ENCODE measurements at regions not wholly inside any gene's neighbourhood (a gene's known extent, or its start where the extent isn't known, plus 50 kb on each side); places are given as distances from the start of the nearest gene placed in this dataset.

GRCh38 chr9:84216151-84216550, 124.4 kb downstream of the SLC28A3 start:
- ATAC-seq (0 out of 6 replicates have a peak, but pooled peaks of 1 of the 2 experiments have one; percentile 64), DNase-seq (ENCODE audit: low read depth in 1 of 2, low spot score in 1 of 2) (no peak), FAIRE-seq (no peak)
- Histone ChIP-seq H3K4me1 (no peaks in the 10 kb centered on the region), H3K9me3 (no peaks in the 10 kb centered on the region), H3K4me3 (no peak overlapping the region), H3K4me2 (no peak overlapping the region), H3K27ac (no peak overlapping the region)
- POLR2A ChIA-PET: no interaction called here
- no peak for TF ChIP-seq CEBPB (IDR thresholded peaks at IDR 0.05)
- TF ChIP-seq ESRRA (IDR thresholded peaks at IDR 0.05; ENCODE audit: borderline replicate concordance, low read length): no peak
- no peak for TF ChIP-seq JUN (IDR thresholded peaks at IDR 0.05)
- TF ChIP-seq GATA3 (IDR thresholded peaks at IDR 0.05; ENCODE audit: borderline replicate concordance): no peak
- TF ChIP-seq BHLHE40 (IDR thresholded peaks at IDR 0.05; ENCODE audit: low read depth, low read length): no peak
- TF ChIP-seq FOSL2 (IDR thresholded peaks at IDR 0.05): no peak
- TF ChIP-seq FOSL2 (CRISPR knock-in tag; IDR thresholded peaks at IDR 0.05): peak; percentile 32; the same call in 1 of the 2 replicates
- no peak for TF ChIP-seq RFX5 (IDR thresholded peaks at IDR 0.05)
- 26% methylated on average over 2 of the region's 2 CpGs for WGBS (ENCODE audit: missing lambda C conversion rate)
- CTCF ChIA-PET: no interaction called here

- H3K4me3 ChIP-seq: no peak overlapping the region
- CTCF ChIA-PET: interaction anchor here (1.0 kb wide), 1 partner anchor 12 kb away, joined by 3 read pairs; no protein-coding TSS in a partner anchor
- no peak overlapping the region for H3K27ac ChIP-seq
- no peak overlapping the region for H3K4me2 ChIP-seq
- no peaks in the 10 kb centered on the region for H3K4me1 ChIP-seq
- FAIRE-seq (no peak), ATAC-seq (no peak), DNase-seq (ENCODE audit: low read depth in 1 of 2, low spot score in 1 of 2) (no peak)
- H3K9me3 ChIP-seq: no peaks in the 10 kb centered on the region
- WGBS (ENCODE audit: missing lambda C conversion rate): 64% methylated on average over 4 of the region's 4 CpGs
- no peak for TF ChIP-seq MAFK (IDR thresholded peaks at IDR 0.05; ENCODE audit: partially characterized antibody)
- TF ChIP-seq CHD4 (IDR thresholded peaks at IDR 0.05; ENCODE audit: borderline replicate concordance): no peak
- no peak for TF ChIP-seq ZNF302 (CRISPR knock-in tag; IDR thresholded peaks at IDR 0.05)
- no peak for TF ChIP-seq NR3C1 (IDR thresholded peaks at IDR 0.05)
- no peak for TF ChIP-seq E2F6 (IDR thresholded peaks at IDR 0.05; ENCODE audit: borderline replicate concordance, low read depth)
- no peak for TF ChIP-seq HDAC2 (IDR thresholded peaks at IDR 0.05)
- TF ChIP-seq RFX5 (IDR thresholded peaks at IDR 0.05): no peak
- TF ChIP-seq CTCF (IDR thresholded peaks at IDR 0.05): no peak
- TF ChIP-seq HEYL (CRISPR knock-in tag; IDR thresholded peaks at IDR 0.05): no peak
- no peak for TF ChIP-seq FOSB (CRISPR knock-in tag; IDR thresholded peaks at IDR 0.05)
- no peak for TF ChIP-seq PHF8 (IDR thresholded peaks at IDR 0.05; ENCODE audit: borderline replicate concordance, low read depth)
- POLR2A ChIA-PET: no interaction called here
Measured at GRCh38 chr9:84218322-84218721, 122.2 kb downstream of the SLC28A3 start.

- Histone ChIP-seq H3K27ac (no peak overlapping the region), H3K4me2 (no peak overlapping the region), H3K4me1 (no peaks in the 10 kb centered on the region), H3K9me3 (no peaks in the 10 kb centered on the region), H3K4me3 (no peak overlapping the region)
- FAIRE-seq (no peak), DNase-seq (ENCODE audit: low read depth in 1 of 2, low spot score in 1 of 2) (no peak), ATAC-seq (no peak)
- CTCF ChIA-PET: interaction anchor here (1.4 kb wide), 1 partner anchor 19 kb away, joined by 4 read pairs; no protein-coding TSS in a partner anchor
- WGBS (ENCODE audit: missing lambda C conversion rate): 55% methylated on average over 5 of the region's 5 CpGs
- TF ChIP-seq ZSCAN20 (CRISPR knock-in tag; IDR thresholded peaks at IDR 0.05) (no peak), MAX (IDR thresholded peaks at IDR 0.05) (no peak), CBX8 (IDR thresholded peaks at IDR 0.05) (no peak), JUNB (IDR thresholded peaks at IDR 0.05) (no peak), CHD4 (IDR thresholded peaks at IDR 0.05; ENCODE audit: borderline replicate concordance) (no peak), NFE2L2 (conservative IDR thresholded peaks at IDR 0.05; ENCODE audit: low read length) (no peak), HOXA7 (CRISPR knock-in tag; IDR thresholded peaks at IDR 0.05) (no peak)
- POLR2A ChIA-PET: no interaction called here
Measured at GRCh38 chr9:84224246-84224645, 116.3 kb downstream of the SLC28A3 start.

Small RNA genes in the stretch of these regions (small RNA-seq; reads per million reads assigned to genes)
- 0 reads per million in 6 experiments for gene AL390838.2

Measured in A549 (cell line).